CD14-positive monocyte (primary cell): ENCODE measurements at regions not wholly inside any gene's neighbourhood (a gene's known extent, or its start where the extent isn't known, plus 50 kb on each side); places are given as distances from the start of the nearest gene placed in this dataset.

Source experiments
- DNase-seq, 3 donors: peaks; one replicate each; pipeline ENCODE4 v3.0.0-alpha.2; 2011 to 2022
- H2AFZ ChIP-seq: 2 replicates; pipeline ENCODE4 v1.6.0; 2012; ENCODE audit warnings: mild to moderate bottlenecking, low read depth, low read length, inconsistent platforms; ENCODE audit not compliant: insufficient read depth, poor library complexity, severe bottlenecking
- H3K27ac ChIP-seq, 2 donors: 1 replicate in 1 of 2; 2 replicates in 1 of 2; pipeline ENCODE4 v1.5.1; 2012 to 2013; ENCODE audit warnings: low read length in 2 of 2, control low read depth in 1 of 2, inconsistent platforms in 1 of 2, low read depth in 1 of 2, mild to moderate bottlenecking in 1 of 2
- H3K27me3 ChIP-seq, 2 donors: one replicate each; pipeline versions ENCODE4 v1.6.0 to v1.6.1; 2011 to 2013; ENCODE audit warnings: low read length in 2 of 2; ENCODE audit not compliant: control insufficient read depth in 2 of 2, insufficient read depth in 2 of 2
- H3K36me3 ChIP-seq, 2 donors: replicated peaks in 1 of 2; 1 replicate in 1 of 2; 2 replicates in 1 of 2; pipeline versions ENCODE4 v1.5.1 to v1.6.1; 2012 to 2013; ENCODE audit warnings: low read length in 2 of 2, control low read depth in 1 of 2, inconsistent platforms in 1 of 2, mild to moderate bottlenecking in 1 of 2; ENCODE audit not compliant: insufficient read depth in 2 of 2, control insufficient read depth in 1 of 2
- H3K4me1 ChIP-seq, 2 donors: 1 replicate in 1 of 2; 2 replicates in 1 of 2; pipeline versions ENCODE4 v1.5.1 to v1.6.1; 2012 to 2013; ENCODE audit warnings: low read length in 2 of 2, control low read depth in 1 of 2, inconsistent platforms in 1 of 2, mild to moderate bottlenecking in 1 of 2, moderate library complexity in 1 of 2; ENCODE audit not compliant: insufficient read depth in 2 of 2, control insufficient read depth in 1 of 2
- H3K4me2 ChIP-seq: replicated peaks from 2 replicates; pipeline ENCODE3; 2012; ENCODE audit warnings: low read length, moderate library complexity, mild to moderate bottlenecking; ENCODE audit not compliant: poor library complexity, severe bottlenecking; ENCODE audit errors: extremely low read depth
- H3K4me3 ChIP-seq, 3 experiments: fragments of 200-600 bp in 1 of 3; sonication (generic) in 1 of 3; replicated peaks in 1 of 3; 1 replicate in 2 of 3; 2 replicates in 1 of 3; pipeline ENCODE4 v1.5.1; 2011 to 2013; ENCODE audit warnings: low read length in 3 of 3, mild to moderate bottlenecking in 3 of 3, control low read depth in 2 of 3, low read depth in 2 of 3, inconsistent platforms in 1 of 3, moderate library complexity in 1 of 3
- H3K79me2 ChIP-seq: 2 replicates; pipeline ENCODE4 v1.6.0; 2012; ENCODE audit warnings: mild to moderate bottlenecking, control low read depth, inconsistent platforms, low read length, moderate library complexity; ENCODE audit not compliant: insufficient read depth
- H3K9ac ChIP-seq: 2 replicates; pipeline ENCODE4 v1.6.0; 2017; ENCODE audit warnings: low read length, mild to moderate bottlenecking; ENCODE audit not compliant: insufficient read depth, poor library complexity, severe bottlenecking
- H3K9me3 ChIP-seq, 2 donors: replicated peaks in 1 of 2; 1 replicate in 1 of 2; 2 replicates in 1 of 2; pipeline versions ENCODE4 v1.5.1 to v1.6.1; 2012 to 2013; ENCODE audit warnings: low read length in 2 of 2, control low read depth in 1 of 2; ENCODE audit not compliant: control insufficient read depth in 1 of 2, insufficient read depth in 1 of 2
- H4K20me1 ChIP-seq: 2 replicates; pipeline ENCODE4 v1.6.0; 2012; ENCODE audit warnings: mild to moderate bottlenecking, low read length, control low read depth, moderate library complexity; ENCODE audit not compliant: insufficient read depth
- H3K27ac Mint-ChIP-seq, 7 donors: one replicate each; pipeline ENCODE4 v1.8.0; 2020; ENCODE audit warnings: mild to moderate bottlenecking in 7 of 7, mixed read lengths in 7 of 7, moderate library complexity in 6 of 7, inconsistent platforms in 2 of 7
- H3K27me3 Mint-ChIP-seq, 3 donors: one replicate each; pipeline ENCODE4 v1.8.0; 2021 to 2022; ENCODE audit warnings: low read depth in 3 of 3, mild to moderate bottlenecking in 3 of 3, mixed read lengths in 3 of 3, moderate library complexity in 3 of 3, inconsistent platforms in 1 of 3
- H3K36me3 Mint-ChIP-seq, 2 donors: one replicate each; pipeline ENCODE4 v1.8.0; 2020; ENCODE audit warnings: mixed read lengths in 2 of 2, inconsistent platforms in 1 of 2, mild to moderate bottlenecking in 1 of 2
- H3K4me1 Mint-ChIP-seq: one replicate; pipeline ENCODE4 v1.8.0; 2020; ENCODE audit warnings: mild to moderate bottlenecking, mixed read lengths
- H3K4me3 Mint-ChIP-seq, 2 donors: one replicate each; pipeline ENCODE4 v1.8.0; 2020; ENCODE audit warnings: mild to moderate bottlenecking in 2 of 2, mixed read lengths in 2 of 2, moderate library complexity in 1 of 2
- H3K9me3 Mint-ChIP-seq, 7 donors: one replicate each; pipeline ENCODE4 v1.8.0; 2020 to 2022; ENCODE audit warnings: mixed read lengths in 7 of 7, mild to moderate bottlenecking in 6 of 7, moderate library complexity in 6 of 7, inconsistent platforms in 2 of 7
- WGBS: methylation state at CpG from one replicate; pipeline ENCODE4 v1.1.5; 2013; ENCODE audit warnings: missing lambda C conversion rate; ENCODE audit not compliant: insufficient coverage; 5-methylcytosine and 5-hydroxymethylcytosine counted together
- intact Hi-C, 2 donors: fragments of 100-400 bp; cut with micrococcal nuclease; formaldehyde crosslinking; loops; one replicate each; pipeline versions ENCODE4 v1.15.0 to v1.15.1; 2023
- TF ChIP-seq, protein P1 (sequence below): fragments of 200-600 bp; IDR thresholded peaks from one replicate; pipeline ENCODE4 v1.8.0; 2022; ENCODE audit warnings: antibody characterized with exemption, mild to moderate bottlenecking

- TF ChIP-seq, protein P1, sequence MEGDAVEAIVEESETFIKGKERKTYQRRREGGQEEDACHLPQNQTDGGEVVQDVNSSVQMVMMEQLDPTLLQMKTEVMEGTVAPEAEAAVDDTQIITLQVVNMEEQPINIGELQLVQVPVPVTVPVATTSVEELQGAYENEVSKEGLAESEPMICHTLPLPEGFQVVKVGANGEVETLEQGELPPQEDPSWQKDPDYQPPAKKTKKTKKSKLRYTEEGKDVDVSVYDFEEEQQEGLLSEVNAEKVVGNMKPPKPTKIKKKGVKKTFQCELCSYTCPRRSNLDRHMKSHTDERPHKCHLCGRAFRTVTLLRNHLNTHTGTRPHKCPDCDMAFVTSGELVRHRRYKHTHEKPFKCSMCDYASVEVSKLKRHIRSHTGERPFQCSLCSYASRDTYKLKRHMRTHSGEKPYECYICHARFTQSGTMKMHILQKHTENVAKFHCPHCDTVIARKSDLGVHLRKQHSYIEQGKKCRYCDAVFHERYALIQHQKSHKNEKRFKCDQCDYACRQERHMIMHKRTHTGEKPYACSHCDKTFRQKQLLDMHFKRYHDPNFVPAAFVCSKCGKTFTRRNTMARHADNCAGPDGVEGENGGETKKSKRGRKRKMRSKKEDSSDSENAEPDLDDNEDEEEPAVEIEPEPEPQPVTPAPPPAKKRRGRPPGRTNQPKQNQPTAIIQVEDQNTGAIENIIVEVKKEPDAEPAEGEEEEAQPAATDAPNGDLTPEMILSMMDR: no peak
- Mint-ChIP-seq H3K4me3 (no peak overlapping the region), H3K27ac (peak overlapping the region in 2 of 7 donors; percentile 39 to 64), H3K27me3 (peaks cover 34 to 42% (median 40%) of the 10 kb centered on the region in 3 donors), H3K36me3 (no peaks in the 10 kb centered on the region), H3K9me3 (peaks cover 0 to 8% (median 2%) of the 10 kb centered on the region in 7 donors), H3K4me1 (no peaks in the 10 kb centered on the region)
- WGBS: 41% methylated on average over 3 of the region's 9 CpGs
- no peaks in the 10 kb centered on the region for H3K4me1 ChIP-seq
- no peaks in the 10 kb centered on the region for H3K9me3 ChIP-seq
- no peaks in the 10 kb centered on the region for H3K79me2 ChIP-seq
- H3K4me3 ChIP-seq: no peak overlapping the region
- H3K36me3 ChIP-seq: no peaks in the 10 kb centered on the region
- peaks cover 15 to 31% of the 10 kb centered on the region in 2 donors for H3K27me3 ChIP-seq
- H2AFZ ChIP-seq: no peak overlapping the region
- no peaks in the 10 kb centered on the region for H4K20me1 ChIP-seq
- no peak for DNase-seq
- H3K4me2 ChIP-seq: no peak overlapping the region
- no peak overlapping the region for H3K9ac ChIP-seq
- H3K27ac ChIP-seq: no peak overlapping the region
- intact Hi-C loops: no loop called here
These were observed 238.2 kb downstream of the PTPRU start for GRCh38 chr1:29474274-29475244.

- Histone ChIP-seq H3K27me3 (peaks cover 7 to 18% of the 10 kb centered on the region in 2 donors), H3K36me3 (no peaks in the 10 kb centered on the region), H3K9me3 (no peaks in the 10 kb centered on the region), H3K9ac (no peak overlapping the region), H3K4me1 (no peaks in the 10 kb centered on the region), H3K4me3 (no peak overlapping the region), H3K27ac (no peak overlapping the region), H4K20me1 (no peaks in the 10 kb centered on the region), H3K79me2 (no peaks in the 10 kb centered on the region), H3K4me2 (no peak overlapping the region), H2AFZ (no peak overlapping the region)
- TF ChIP-seq, protein P1: no peak
- intact Hi-C loops: no loop called here
- H3K27me3 Mint-ChIP-seq: peaks cover 22 to 31% (median 28%) of the 10 kb centered on the region in 3 donors
- no peak overlapping the region for H3K4me3 Mint-ChIP-seq
- H3K27ac Mint-ChIP-seq: peak overlapping the region in 1 of 7 donors; percentile 9
- no peaks in the 10 kb centered on the region for H3K36me3 Mint-ChIP-seq
- H3K9me3 Mint-ChIP-seq: peaks cover 0 to 5% (median 0%) of the 10 kb centered on the region in 7 donors
- WGBS: 86% methylated on average over 5 of the region's 9 CpGs
- no peaks in the 10 kb centered on the region for H3K4me1 Mint-ChIP-seq
- DNase-seq: no peak
These were observed 237.0 kb downstream of the PTPRU start for GRCh38 chr1:29473161-29473855.
